ENCODE measurements at regions not wholly inside any gene's neighbourhood (a gene's known extent, or its start where the extent isn't known, plus 50 kb on each side); places are given as distances from the start of the nearest gene placed in this dataset.

DNA sequence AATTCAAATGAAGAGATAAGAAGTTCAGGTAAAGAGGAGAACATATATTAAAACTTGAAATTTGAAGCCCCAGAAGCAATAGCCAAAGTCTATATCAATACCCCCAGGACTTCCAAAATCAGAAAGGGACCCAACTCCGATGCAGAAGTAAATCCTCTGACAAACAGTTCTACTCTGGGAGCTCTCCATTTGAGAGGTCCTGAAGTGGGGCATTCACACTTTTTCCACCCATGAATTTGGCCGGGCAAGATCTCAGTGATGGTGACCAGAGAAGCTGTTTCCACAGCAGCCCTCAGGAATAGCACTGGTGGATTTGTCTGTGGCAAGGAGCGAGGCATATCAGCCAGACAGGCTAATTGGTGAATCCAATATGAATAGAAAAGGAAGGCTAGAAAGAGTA is 313.6 kb upstream of the MC4R start:
- TF ChIP-seq, protein P1, sequence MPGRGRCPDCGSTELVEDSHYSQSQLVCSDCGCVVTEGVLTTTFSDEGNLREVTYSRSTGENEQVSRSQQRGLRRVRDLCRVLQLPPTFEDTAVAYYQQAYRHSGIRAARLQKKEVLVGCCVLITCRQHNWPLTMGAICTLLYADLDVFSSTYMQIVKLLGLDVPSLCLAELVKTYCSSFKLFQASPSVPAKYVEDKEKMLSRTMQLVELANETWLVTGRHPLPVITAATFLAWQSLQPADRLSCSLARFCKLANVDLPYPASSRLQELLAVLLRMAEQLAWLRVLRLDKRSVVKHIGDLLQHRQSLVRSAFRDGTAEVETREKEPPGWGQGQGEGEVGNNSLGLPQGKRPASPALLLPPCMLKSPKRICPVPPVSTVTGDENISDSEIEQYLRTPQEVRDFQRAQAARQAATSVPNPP (IDR thresholded peaks at IDR 0.05; ENCODE audit: borderline replicate concordance, insufficient read depth, insufficient read length): no peak
- TF ChIP-seq, protein P2, sequence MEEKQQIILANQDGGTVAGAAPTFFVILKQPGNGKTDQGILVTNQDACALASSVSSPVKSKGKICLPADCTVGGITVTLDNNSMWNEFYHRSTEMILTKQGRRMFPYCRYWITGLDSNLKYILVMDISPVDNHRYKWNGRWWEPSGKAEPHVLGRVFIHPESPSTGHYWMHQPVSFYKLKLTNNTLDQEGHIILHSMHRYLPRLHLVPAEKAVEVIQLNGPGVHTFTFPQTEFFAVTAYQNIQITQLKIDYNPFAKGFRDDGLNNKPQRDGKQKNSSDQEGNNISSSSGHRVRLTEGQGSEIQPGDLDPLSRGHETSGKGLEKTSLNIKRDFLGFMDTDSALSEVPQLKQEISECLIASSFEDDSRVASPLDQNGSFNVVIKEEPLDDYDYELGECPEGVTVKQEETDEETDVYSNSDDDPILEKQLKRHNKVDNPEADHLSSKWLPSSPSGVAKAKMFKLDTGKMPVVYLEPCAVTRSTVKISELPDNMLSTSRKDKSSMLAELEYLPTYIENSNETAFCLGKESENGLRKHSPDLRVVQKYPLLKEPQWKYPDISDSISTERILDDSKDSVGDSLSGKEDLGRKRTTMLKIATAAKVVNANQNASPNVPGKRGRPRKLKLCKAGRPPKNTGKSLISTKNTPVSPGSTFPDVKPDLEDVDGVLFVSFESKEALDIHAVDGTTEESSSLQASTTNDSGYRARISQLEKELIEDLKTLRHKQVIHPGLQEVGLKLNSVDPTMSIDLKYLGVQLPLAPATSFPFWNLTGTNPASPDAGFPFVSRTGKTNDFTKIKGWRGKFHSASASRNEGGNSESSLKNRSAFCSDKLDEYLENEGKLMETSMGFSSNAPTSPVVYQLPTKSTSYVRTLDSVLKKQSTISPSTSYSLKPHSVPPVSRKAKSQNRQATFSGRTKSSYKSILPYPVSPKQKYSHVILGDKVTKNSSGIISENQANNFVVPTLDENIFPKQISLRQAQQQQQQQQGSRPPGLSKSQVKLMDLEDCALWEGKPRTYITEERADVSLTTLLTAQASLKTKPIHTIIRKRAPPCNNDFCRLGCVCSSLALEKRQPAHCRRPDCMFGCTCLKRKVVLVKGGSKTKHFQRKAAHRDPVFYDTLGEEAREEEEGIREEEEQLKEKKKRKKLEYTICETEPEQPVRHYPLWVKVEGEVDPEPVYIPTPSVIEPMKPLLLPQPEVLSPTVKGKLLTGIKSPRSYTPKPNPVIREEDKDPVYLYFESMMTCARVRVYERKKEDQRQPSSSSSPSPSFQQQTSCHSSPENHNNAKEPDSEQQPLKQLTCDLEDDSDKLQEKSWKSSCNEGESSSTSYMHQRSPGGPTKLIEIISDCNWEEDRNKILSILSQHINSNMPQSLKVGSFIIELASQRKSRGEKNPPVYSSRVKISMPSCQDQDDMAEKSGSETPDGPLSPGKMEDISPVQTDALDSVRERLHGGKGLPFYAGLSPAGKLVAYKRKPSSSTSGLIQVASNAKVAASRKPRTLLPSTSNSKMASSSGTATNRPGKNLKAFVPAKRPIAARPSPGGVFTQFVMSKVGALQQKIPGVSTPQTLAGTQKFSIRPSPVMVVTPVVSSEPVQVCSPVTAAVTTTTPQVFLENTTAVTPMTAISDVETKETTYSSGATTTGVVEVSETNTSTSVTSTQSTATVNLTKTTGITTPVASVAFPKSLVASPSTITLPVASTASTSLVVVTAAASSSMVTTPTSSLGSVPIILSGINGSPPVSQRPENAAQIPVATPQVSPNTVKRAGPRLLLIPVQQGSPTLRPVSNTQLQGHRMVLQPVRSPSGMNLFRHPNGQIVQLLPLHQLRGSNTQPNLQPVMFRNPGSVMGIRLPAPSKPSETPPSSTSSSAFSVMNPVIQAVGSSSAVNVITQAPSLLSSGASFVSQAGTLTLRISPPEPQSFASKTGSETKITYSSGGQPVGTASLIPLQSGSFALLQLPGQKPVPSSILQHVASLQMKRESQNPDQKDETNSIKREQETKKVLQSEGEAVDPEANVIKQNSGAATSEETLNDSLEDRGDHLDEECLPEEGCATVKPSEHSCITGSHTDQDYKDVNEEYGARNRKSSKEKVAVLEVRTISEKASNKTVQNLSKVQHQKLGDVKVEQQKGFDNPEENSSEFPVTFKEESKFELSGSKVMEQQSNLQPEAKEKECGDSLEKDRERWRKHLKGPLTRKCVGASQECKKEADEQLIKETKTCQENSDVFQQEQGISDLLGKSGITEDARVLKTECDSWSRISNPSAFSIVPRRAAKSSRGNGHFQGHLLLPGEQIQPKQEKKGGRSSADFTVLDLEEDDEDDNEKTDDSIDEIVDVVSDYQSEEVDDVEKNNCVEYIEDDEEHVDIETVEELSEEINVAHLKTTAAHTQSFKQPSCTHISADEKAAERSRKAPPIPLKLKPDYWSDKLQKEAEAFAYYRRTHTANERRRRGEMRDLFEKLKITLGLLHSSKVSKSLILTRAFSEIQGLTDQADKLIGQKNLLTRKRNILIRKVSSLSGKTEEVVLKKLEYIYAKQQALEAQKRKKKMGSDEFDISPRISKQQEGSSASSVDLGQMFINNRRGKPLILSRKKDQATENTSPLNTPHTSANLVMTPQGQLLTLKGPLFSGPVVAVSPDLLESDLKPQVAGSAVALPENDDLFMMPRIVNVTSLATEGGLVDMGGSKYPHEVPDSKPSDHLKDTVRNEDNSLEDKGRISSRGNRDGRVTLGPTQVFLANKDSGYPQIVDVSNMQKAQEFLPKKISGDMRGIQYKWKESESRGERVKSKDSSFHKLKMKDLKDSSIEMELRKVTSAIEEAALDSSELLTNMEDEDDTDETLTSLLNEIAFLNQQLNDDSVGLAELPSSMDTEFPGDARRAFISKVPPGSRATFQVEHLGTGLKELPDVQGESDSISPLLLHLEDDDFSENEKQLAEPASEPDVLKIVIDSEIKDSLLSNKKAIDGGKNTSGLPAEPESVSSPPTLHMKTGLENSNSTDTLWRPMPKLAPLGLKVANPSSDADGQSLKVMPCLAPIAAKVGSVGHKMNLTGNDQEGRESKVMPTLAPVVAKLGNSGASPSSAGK (IDR thresholded peaks at IDR 0.05): no peak
- TF ChIP-seq NR2C2 (CRISPR knock-in tag; IDR thresholded peaks at IDR 0.05): no peak
- TF ChIP-seq NR2C2 (tag; IDR thresholded peaks at IDR 0.05): no peak
- TF ChIP-seq MAFK (IDR thresholded peaks at IDR 0.05; ENCODE audit: low read length): no peak
- no peak for TF ChIP-seq POLR2H (tag; IDR thresholded peaks at IDR 0.05; ENCODE audit: low read depth)
